ENCODE measurements at regions not wholly inside any gene's neighbourhood (a gene's known extent, or its start where the extent isn't known, plus 50 kb on each side); places are given as distances from the start of the nearest gene placed in this dataset.

DNA sequence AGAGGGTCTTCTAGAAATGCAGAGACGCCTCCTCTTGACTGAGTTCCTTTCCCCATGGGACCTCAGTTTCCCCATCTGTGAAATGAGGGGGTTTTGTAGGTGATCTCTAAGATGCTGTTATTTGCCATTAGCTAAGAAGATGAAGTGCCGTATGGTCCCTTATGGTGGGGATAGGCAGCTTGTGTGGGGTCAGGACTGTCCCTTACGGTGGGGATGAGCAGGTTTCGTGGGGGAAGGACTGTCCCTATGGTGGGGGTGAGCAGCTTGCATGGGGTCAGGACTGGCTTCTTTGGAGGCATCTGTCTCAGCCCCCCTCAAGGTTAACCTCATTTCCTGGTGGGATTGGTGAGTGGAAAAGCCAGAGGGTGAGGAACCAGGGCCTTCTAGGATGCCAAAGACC lies 148.3 kb upstream of the GPR26 start:
- no peak for ATAC-seq
- TF ChIP-seq ZNF8 (CRISPR knock-in tag; IDR thresholded peaks at IDR 0.05) = no peak
- no peak for TF ChIP-seq GLIS3 (CRISPR knock-in tag; IDR thresholded peaks at IDR 0.05)
- TF ChIP-seq ESRRG (CRISPR knock-in tag; IDR thresholded peaks at IDR 0.05) = no peak
- no peak for TF ChIP-seq ZFP30 (CRISPR knock-in tag; IDR thresholded peaks at IDR 0.05)
- TF ChIP-seq, protein P1, sequence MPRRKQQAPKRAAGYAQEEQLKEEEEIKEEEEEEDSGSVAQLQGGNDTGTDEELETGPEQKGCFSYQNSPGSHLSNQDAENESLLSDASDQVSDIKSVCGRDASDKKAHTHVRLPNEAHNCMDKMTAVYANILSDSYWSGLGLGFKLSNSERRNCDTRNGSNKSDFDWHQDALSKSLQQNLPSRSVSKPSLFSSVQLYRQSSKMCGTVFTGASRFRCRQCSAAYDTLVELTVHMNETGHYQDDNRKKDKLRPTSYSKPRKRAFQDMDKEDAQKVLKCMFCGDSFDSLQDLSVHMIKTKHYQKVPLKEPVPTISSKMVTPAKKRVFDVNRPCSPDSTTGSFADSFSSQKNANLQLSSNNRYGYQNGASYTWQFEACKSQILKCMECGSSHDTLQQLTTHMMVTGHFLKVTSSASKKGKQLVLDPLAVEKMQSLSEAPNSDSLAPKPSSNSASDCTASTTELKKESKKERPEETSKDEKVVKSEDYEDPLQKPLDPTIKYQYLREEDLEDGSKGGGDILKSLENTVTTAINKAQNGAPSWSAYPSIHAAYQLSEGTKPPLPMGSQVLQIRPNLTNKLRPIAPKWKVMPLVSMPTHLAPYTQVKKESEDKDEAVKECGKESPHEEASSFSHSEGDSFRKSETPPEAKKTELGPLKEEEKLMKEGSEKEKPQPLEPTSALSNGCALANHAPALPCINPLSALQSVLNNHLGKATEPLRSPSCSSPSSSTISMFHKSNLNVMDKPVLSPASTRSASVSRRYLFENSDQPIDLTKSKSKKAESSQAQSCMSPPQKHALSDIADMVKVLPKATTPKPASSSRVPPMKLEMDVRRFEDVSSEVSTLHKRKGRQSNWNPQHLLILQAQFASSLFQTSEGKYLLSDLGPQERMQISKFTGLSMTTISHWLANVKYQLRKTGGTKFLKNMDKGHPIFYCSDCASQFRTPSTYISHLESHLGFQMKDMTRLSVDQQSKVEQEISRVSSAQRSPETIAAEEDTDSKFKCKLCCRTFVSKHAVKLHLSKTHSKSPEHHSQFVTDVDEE (CRISPR knock-in tag; IDR thresholded peaks at IDR 0.05) = no peak
- no peak for TF ChIP-seq RARB (CRISPR knock-in tag; IDR thresholded peaks at IDR 0.05)
- TF ChIP-seq ZNF565 (CRISPR knock-in tag; conservative IDR thresholded peaks at IDR 0.05; ENCODE audit: low read depth) = no peak
- no peak for TF ChIP-seq PPARA (CRISPR knock-in tag; IDR thresholded peaks at IDR 0.05; ENCODE audit: borderline replicate concordance)
- no peak for TF ChIP-seq ZFP3 (CRISPR knock-in tag; IDR thresholded peaks at IDR 0.05)
- no peak for TF ChIP-seq ISL1 (CRISPR knock-in tag; IDR thresholded peaks at IDR 0.05)
- TF ChIP-seq OSR1 (CRISPR knock-in tag; IDR thresholded peaks at IDR 0.05) = no peak
- TF ChIP-seq, protein P2, sequence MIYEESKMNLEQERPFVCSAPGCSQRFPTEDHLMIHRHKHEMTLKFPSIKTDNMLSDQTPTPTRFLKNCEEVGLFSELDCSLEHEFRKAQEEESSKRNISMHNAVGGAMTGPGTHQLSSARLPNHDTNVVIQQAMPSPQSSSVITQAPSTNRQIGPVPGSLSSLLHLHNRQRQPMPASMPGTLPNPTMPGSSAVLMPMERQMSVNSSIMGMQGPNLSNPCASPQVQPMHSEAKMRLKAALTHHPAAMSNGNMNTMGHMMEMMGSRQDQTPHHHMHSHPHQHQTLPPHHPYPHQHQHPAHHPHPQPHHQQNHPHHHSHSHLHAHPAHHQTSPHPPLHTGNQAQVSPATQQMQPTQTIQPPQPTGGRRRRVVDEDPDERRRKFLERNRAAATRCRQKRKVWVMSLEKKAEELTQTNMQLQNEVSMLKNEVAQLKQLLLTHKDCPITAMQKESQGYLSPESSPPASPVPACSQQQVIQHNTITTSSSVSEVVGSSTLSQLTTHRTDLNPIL (CRISPR knock-in tag; IDR thresholded peaks at IDR 0.05; ENCODE audit: low read depth) = no peak
- no peak for TF ChIP-seq ZNF70 (CRISPR knock-in tag; IDR thresholded peaks at IDR 0.05)

DNA sequence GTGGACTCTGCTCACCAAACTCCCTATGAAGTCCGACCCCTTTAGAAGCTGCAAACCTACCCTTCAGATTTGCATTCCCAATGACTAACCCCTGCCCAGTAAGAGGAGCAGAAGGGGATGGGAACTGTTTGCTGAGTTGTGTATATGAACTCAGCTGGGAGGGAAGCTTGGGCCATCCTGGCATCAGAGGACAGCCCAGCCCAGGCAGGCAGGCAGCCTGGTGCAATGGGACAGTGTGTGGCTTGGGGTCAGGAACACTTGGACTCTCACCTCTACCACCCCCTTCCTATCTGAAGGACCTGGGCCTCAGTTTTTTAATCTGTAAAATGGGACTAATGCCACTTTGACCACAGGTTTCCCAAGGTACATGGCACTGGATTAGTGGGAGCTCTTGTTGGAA lies 147.4 kb upstream of the GPR26 start:
- ATAC-seq = no peak
- TF ChIP-seq TOX (CRISPR knock-in tag; IDR thresholded peaks at IDR 0.05; ENCODE audit: borderline replicate concordance) (no peak), ARNTL (CRISPR knock-in tag; IDR thresholded peaks at IDR 0.05; ENCODE audit: borderline replicate concordance, low read depth) (no peak), ISL1 (CRISPR knock-in tag; IDR thresholded peaks at IDR 0.05) (no peak), ZC3H10 (CRISPR knock-in tag; IDR thresholded peaks at IDR 0.05) (no peak), ZNF70 (CRISPR knock-in tag; IDR thresholded peaks at IDR 0.05) (no peak), TCF4 (CRISPR knock-in tag; IDR thresholded peaks at IDR 0.05; ENCODE audit: borderline replicate concordance) (no peak), ESRRG (CRISPR knock-in tag; IDR thresholded peaks at IDR 0.05) (no peak), ZFP30 (CRISPR knock-in tag; IDR thresholded peaks at IDR 0.05) (no peak), RARB (CRISPR knock-in tag; IDR thresholded peaks at IDR 0.05) (no peak), CSDC2 (CRISPR knock-in tag; IDR thresholded peaks at IDR 0.05) (no peak), OSR1 (CRISPR knock-in tag; IDR thresholded peaks at IDR 0.05) (no peak)
- TF ChIP-seq, protein P3, sequence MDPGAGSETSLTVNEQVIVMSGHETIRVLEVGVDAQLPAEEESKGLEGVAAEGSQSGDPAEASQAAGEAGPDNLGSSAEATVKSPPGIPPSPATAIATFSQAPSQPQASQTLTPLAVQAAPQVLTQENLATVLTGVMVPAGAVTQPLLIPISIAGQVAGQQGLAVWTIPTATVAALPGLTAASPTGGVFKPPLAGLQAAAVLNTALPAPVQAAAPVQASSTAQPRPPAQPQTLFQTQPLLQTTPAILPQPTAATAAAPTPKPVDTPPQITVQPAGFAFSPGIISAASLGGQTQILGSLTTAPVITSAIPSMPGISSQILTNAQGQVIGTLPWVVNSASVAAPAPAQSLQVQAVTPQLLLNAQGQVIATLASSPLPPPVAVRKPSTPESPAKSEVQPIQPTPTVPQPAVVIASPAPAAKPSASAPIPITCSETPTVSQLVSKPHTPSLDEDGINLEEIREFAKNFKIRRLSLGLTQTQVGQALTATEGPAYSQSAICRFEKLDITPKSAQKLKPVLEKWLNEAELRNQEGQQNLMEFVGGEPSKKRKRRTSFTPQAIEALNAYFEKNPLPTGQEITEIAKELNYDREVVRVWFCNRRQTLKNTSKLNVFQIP (CRISPR knock-in tag; IDR thresholded peaks at IDR 0.05; ENCODE audit: borderline replicate concordance, low read depth) = no peak
- TF ChIP-seq, protein P2 (CRISPR knock-in tag; IDR thresholded peaks at IDR 0.05; ENCODE audit: low read depth) = no peak
- TF ChIP-seq, protein P4, sequence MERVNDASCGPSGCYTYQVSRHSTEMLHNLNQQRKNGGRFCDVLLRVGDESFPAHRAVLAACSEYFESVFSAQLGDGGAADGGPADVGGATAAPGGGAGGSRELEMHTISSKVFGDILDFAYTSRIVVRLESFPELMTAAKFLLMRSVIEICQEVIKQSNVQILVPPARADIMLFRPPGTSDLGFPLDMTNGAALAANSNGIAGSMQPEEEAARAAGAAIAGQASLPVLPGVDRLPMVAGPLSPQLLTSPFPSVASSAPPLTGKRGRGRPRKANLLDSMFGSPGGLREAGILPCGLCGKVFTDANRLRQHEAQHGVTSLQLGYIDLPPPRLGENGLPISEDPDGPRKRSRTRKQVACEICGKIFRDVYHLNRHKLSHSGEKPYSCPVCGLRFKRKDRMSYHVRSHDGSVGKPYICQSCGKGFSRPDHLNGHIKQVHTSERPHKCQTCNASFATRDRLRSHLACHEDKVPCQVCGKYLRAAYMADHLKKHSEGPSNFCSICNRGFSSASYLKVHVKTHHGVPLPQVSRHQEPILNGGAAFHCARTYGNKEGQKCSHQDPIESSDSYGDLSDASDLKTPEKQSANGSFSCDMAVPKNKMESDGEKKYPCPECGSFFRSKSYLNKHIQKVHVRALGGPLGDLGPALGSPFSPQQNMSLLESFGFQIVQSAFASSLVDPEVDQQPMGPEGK (CRISPR knock-in tag; IDR thresholded peaks at IDR 0.05; ENCODE audit: borderline replicate concordance) = no peak
- TF ChIP-seq, protein P1 (CRISPR knock-in tag; IDR thresholded peaks at IDR 0.05) = no peak

Measured in SK-N-SH treated with all-trans-retinoic acid at 6 μM for 48 hours (cell line).